Mammary epithelial cell (primary cell): ENCODE measurements at regions not wholly inside any gene's neighbourhood (a gene's known extent, or its start where the extent isn't known, plus 50 kb on each side); places are given as distances from the start of the nearest gene placed in this dataset.

Experiments used
- CTCF ChIP-seq, 2 donors: IDR thresholded peaks in 1 of 2; conservative IDR thresholded peaks in 1 of 2; 2 replicates each; pipeline ENCODE4 v1.5.1; 2011 to 2012; ENCODE audit warnings: inconsistent platforms in 2 of 2, low read length in 2 of 2, mild to moderate bottlenecking in 2 of 2, control low read depth in 1 of 2, low read depth in 1 of 2; ENCODE audit not compliant: insufficient read depth in 1 of 2; ENCODE audit errors: extremely low read depth in 1 of 2
- EZH2 ChIP-seq: IDR thresholded peaks from 2 replicates; pipeline ENCODE4 v1.6.1; 2012; ENCODE audit warnings: low read length, inconsistent platforms, borderline replicate concordance

- TF ChIP-seq CTCF (conservative IDR thresholded peaks at IDR 0.05 in 1 of 2, IDR thresholded peaks at IDR 0.05 in 1 of 2; ENCODE audit: extremely low read depth in 1 of 2, insufficient read depth in 1 of 2, low read depth in 1 of 2, low read length in 2 of 2) (no peak), EZH2 (no peak)
Measured at GRCh38 chr2:156728328-156728727, 292.1 kb downstream of the GPD2 start.
